Upper lobe of left lung (tissue), 6 donors: ENCODE measurements at regions not wholly inside any gene's neighbourhood (a gene's known extent, or its start where the extent isn't known, plus 50 kb on each side); places are given as distances from the start of the nearest gene placed in this dataset.

Experiments used
- ATAC-seq, 2 donors: fragments of 200-7000 bp; cut with Tn5 transposase; one replicate each; pipeline ENCODE4 v1.9.1; 2022; ENCODE audit warnings: mild to moderate bottlenecking in 2 of 2, moderate library complexity in 2 of 2; ENCODE audit not compliant: low FRiP score in 2 of 2
- DNase-seq, 2 donors: peaks; one replicate each; pipeline ENCODE4 v3.0.0-alpha.2; 2019 to 2020
- H3K27ac ChIP-seq, 4 donors: fragments of 200-600 bp; sonication (generic); one replicate each; pipeline ENCODE4 v1.5.1; 2016 to 2019
- H3K27me3 ChIP-seq, 4 donors: fragments of 200-600 bp; sonication (generic); one replicate each; pipeline ENCODE4 v1.5.1; 2017 to 2019
- H3K36me3 ChIP-seq, 4 donors: fragments of 200-600 bp; sonication (generic); one replicate each; pipeline ENCODE4 v1.5.1; 2016 to 2019
- H3K4me1 ChIP-seq, 4 donors: fragments of 200-600 bp; sonication (generic); one replicate each; pipeline ENCODE4 v1.5.1; 2018 to 2019
- H3K4me3 ChIP-seq, 4 donors: fragments of 200-600 bp; sonication (generic); one replicate each; pipeline ENCODE4 v1.5.1; 2017 to 2019; ENCODE audit warnings: mild to moderate bottlenecking in 2 of 4, moderate library complexity in 1 of 4
- H3K9me3 ChIP-seq, 4 donors: fragments of 200-600 bp; sonication (generic); one replicate each; pipeline ENCODE4 v1.5.1; 2018 to 2019
- EP300 ChIP-seq, 4 donors: sonication (generic); formaldehyde crosslinking; IDR thresholded peaks; one replicate each; pipeline ENCODE4 v1.5.1; 2017; ENCODE audit warnings: antibody characterized with exemption in 4 of 4, control low read depth in 2 of 4
- POLR2A ChIP-seq, 4 donors: fragments of 450-650 bp; IDR thresholded peaks; one replicate each; pipeline ENCODE4 v1.5.1; 2016 to 2017; ENCODE audit warnings: antibody characterized with exemption in 4 of 4, mild to moderate bottlenecking in 2 of 4
- POLR2AphosphoS5 ChIP-seq, 2 donors: sonication (generic); formaldehyde crosslinking; IDR thresholded peaks; one replicate each; pipeline ENCODE4 v1.5.1; 2017; ENCODE audit warnings: antibody characterized with exemption in 2 of 2
- WGBS, 2 donors: methylation state at CpG; one replicate each; pipeline ENCODE4 v1.1.5; 2017 to 2018; 5-methylcytosine and 5-hydroxymethylcytosine counted together
- TF ChIP-seq, protein P1 (sequence below), 6 experiments: fragments of 450-650 bp in 4 of 6; fragments of 200-600 bp in 2 of 6; sonication (generic) in 2 of 6; IDR thresholded peaks; one replicate each; pipeline ENCODE4 v1.5.1; 2016 to 2019; ENCODE audit warnings: antibody characterized with exemption in 6 of 6
- donor health status: DM: no; HTN: no; CAD: no; lungs with moderate emphysema.
- donor health status: DM: no; HTN: yes; CAD: no; lungs with severe emphysema.

DNA sequence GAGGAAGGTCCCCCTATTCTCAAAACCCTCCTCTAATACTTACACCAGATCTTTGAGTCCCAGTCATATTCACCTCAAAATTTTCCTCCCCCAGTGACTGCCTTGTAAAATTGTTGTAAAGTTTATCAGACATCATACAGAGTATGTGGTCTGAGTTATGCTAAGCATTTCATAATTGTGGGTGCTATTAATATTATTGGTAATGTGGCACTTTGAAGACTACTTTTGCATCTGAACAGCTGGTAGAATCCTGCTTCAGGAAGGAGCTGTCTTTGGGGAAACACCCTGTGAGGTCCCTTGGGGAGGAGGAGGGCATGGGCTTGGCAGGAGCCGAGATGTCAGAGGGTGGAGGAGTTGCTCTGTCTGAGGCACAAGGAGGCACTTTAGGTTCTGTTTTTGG lies 164.9 kb upstream of the ZNF618 start:
- DNase-seq: no peak
- WGBS, 2 donors: 76 to 80% methylated on average over 1 of the region's 1 CpG
- ATAC-seq: no peak
- no peak overlapping the region for H3K27ac ChIP-seq
- no peaks in the 10 kb centered on the region for H3K36me3 ChIP-seq
- H3K27me3 ChIP-seq: no peaks in the 10 kb centered on the region
- TF ChIP-seq, protein P1, sequence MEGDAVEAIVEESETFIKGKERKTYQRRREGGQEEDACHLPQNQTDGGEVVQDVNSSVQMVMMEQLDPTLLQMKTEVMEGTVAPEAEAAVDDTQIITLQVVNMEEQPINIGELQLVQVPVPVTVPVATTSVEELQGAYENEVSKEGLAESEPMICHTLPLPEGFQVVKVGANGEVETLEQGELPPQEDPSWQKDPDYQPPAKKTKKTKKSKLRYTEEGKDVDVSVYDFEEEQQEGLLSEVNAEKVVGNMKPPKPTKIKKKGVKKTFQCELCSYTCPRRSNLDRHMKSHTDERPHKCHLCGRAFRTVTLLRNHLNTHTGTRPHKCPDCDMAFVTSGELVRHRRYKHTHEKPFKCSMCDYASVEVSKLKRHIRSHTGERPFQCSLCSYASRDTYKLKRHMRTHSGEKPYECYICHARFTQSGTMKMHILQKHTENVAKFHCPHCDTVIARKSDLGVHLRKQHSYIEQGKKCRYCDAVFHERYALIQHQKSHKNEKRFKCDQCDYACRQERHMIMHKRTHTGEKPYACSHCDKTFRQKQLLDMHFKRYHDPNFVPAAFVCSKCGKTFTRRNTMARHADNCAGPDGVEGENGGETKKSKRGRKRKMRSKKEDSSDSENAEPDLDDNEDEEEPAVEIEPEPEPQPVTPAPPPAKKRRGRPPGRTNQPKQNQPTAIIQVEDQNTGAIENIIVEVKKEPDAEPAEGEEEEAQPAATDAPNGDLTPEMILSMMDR (IDR thresholded peaks at IDR 0.05): no peak
- no peak for TF ChIP-seq POLR2AphosphoS5 (IDR thresholded peaks at IDR 0.05)
- no peak for TF ChIP-seq EP300 (IDR thresholded peaks at IDR 0.05)
- TF ChIP-seq POLR2A (IDR thresholded peaks at IDR 0.05): no peak
- H3K9me3 ChIP-seq: peaks cover 0 to 3% (median 0%) of the 10 kb centered on the region in 4 donors
- no peak overlapping the region for H3K4me3 ChIP-seq
- peaks cover 0 to 4% (median 0%) of the 10 kb centered on the region in 4 donors for H3K4me1 ChIP-seq

DNA sequence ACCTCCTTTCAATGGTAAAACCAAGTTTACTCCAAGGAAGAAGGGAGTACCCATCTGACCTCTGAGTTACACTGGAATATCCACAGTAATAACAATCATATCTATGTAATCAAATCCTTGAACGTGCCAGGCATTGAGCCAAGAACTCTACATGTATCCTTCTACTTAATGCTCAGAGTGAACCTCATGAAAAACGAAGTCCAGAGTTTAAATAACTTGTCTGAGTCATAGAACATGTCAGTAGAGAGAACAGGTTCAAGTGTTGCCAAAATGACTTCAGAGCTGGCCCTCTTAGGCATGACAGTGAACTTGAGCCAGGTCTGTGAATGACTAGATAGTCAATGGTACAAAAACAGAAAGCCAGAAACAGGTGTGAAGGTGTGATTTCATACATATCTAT lies 164.1 kb upstream of the ZNF618 start:
- no peak overlapping the region for H3K27ac ChIP-seq
- no peak overlapping the region for H3K4me3 ChIP-seq
- peaks cover 0 to 2% (median 0%) of the 10 kb centered on the region in 4 donors for H3K4me1 ChIP-seq
- no peaks in the 10 kb centered on the region for H3K27me3 ChIP-seq
- DNase-seq (peak in 1 of 2 donors; percentile 25), ATAC-seq (peak in 1 of 2 donors; percentile 36)
- H3K9me3 ChIP-seq: peaks cover 0 to 3% (median 0%) of the 10 kb centered on the region in 4 donors
- H3K36me3 ChIP-seq: no peaks in the 10 kb centered on the region
- TF ChIP-seq POLR2A (IDR thresholded peaks at IDR 0.05) (no peak), POLR2AphosphoS5 (IDR thresholded peaks at IDR 0.05) (no peak), EP300 (IDR thresholded peaks at IDR 0.05) (no peak)
- TF ChIP-seq, protein P1 (IDR thresholded peaks at IDR 0.05): no peak
- 25 to 31% methylated on average over 2 of the region's 2 CpGs for WGBS, 2 donors

DNA sequence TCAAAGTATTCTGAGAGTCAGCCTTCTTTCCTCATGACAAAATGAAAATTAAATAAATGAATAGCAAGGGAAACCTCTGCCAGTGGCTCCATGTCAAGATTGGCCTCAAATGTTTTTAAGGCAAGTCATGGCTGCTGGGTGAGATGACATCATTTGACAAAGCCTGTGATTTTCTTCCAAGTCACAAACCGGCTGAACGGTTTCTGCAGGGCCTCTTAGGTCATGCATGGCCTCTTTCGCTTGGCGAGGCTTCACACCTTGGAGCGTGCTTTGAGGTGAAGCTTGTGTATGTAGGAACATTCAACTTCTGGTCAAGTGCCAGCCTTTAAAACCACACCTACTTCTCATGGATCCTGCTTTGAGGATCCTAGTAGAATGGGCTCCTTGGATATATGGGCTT lies 161.0 kb upstream of the ZNF618 start:
- ATAC-seq (peak in 1 of 2 donors; percentile 32), DNase-seq (no peak)
- H3K9me3 ChIP-seq: peaks cover 0 to 3% (median 0%) of the 10 kb centered on the region in 4 donors
- no peaks in the 10 kb centered on the region for H3K27me3 ChIP-seq
- peaks cover 0 to 2% (median 0%) of the 10 kb centered on the region in 4 donors for H3K4me1 ChIP-seq
- no peak for TF ChIP-seq POLR2AphosphoS5 (IDR thresholded peaks at IDR 0.05)
- TF ChIP-seq, protein P1 (IDR thresholded peaks at IDR 0.05): no peak
- H3K27ac ChIP-seq: no peak overlapping the region
- H3K4me3 ChIP-seq: no peak overlapping the region
- H3K36me3 ChIP-seq: no peaks in the 10 kb centered on the region
- 84 to 91% methylated on average over 5 of the region's 5 CpGs for WGBS, 2 donors

DNA sequence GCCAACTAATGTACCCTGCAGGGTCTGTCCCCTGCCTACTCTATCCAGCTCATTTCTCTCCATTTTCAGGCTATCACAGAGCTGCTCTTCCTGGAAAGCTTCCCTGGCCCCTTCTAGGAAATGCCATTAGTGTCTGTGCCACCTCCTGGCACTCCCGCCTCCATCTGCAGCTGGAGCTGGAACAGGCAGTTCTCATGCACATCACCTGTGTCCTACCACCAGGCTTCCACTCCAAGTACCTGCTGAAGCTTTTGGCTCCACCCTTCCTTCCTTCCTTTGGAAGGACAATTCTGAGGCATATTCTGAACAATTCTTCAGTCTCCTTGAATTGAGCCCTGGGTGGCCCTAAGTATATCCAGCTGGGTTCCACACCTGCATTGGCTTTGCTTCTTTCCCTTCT lies 156.2 kb upstream of the ZNF618 start:
- WGBS, 2 donors: 90 to 100% methylated on average over 1 of the region's 1 CpG
- no peaks in the 10 kb centered on the region for H3K27me3 ChIP-seq
- no peak overlapping the region for H3K4me3 ChIP-seq
- no peaks in the 10 kb centered on the region for H3K36me3 ChIP-seq
- H3K9me3 ChIP-seq: peaks cover 0 to 3% (median 0%) of the 10 kb centered on the region in 4 donors
- ATAC-seq (no peak), DNase-seq (no peak)
- TF ChIP-seq POLR2A (IDR thresholded peaks at IDR 0.05) (no peak), POLR2AphosphoS5 (IDR thresholded peaks at IDR 0.05) (no peak), EP300 (IDR thresholded peaks at IDR 0.05) (no peak)
- TF ChIP-seq, protein P1 (IDR thresholded peaks at IDR 0.05): no peak
- H3K27ac ChIP-seq: no peak overlapping the region
- H3K4me1 ChIP-seq: no peaks in the 10 kb centered on the region

DNA sequence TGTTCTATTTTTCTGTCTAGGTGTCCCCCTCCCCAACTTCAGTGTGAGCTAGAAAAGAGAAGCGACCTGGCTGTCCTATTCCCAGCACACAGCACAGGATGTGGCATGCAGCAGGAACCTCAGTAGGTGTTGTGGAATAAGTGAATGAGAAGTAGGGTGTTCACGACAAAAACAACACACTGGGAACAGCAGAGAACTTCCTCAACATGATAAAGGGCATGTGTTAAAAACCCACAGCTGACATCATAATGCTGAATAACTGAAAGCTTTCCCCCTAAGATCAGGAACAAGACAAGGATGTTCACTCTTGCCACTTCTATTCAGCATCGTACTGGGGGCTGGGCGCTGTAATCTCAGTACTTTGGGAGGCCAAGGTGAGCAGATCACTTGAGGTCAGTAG lies 155.6 kb upstream of the ZNF618 start:
- WGBS, 2 donors: 52 to 61% methylated on average over 4 of the region's 4 CpGs
- ATAC-seq: no peak

More for the DNA sequence above, 155.6 kb upstream of the ZNF618 start:
- Histone ChIP-seq H3K9me3 (peaks cover 0 to 3% (median 0%) of the 10 kb centered on the region in 4 donors), H3K27me3 (no peaks in the 10 kb centered on the region), H3K27ac (no peak overlapping the region), H3K4me3 (no peak overlapping the region), H3K4me1 (no peaks in the 10 kb centered on the region), H3K36me3 (no peaks in the 10 kb centered on the region)
- no peak for DNase-seq
- TF ChIP-seq POLR2AphosphoS5 (IDR thresholded peaks at IDR 0.05): no peak
- TF ChIP-seq POLR2A (IDR thresholded peaks at IDR 0.05): no peak
- TF ChIP-seq EP300 (IDR thresholded peaks at IDR 0.05): no peak
- TF ChIP-seq, protein P1 (IDR thresholded peaks at IDR 0.05): no peak
